GM12872 (cell line): ENCODE measurements at regions not wholly inside any gene's neighbourhood (a gene's known extent, or its start where the extent isn't known, plus 50 kb on each side); places are given as distances from the start of the nearest gene placed in this dataset.

Experiments
- TF ChIP-seq, protein P1 (sequence below): IDR thresholded peaks from 3 replicates; pipeline ENCODE4 v1.5.1; 2011; ENCODE audit warnings: low read depth, mild to moderate bottlenecking, low read length, moderate library complexity; ENCODE audit not compliant: insufficient read depth

DNA sequence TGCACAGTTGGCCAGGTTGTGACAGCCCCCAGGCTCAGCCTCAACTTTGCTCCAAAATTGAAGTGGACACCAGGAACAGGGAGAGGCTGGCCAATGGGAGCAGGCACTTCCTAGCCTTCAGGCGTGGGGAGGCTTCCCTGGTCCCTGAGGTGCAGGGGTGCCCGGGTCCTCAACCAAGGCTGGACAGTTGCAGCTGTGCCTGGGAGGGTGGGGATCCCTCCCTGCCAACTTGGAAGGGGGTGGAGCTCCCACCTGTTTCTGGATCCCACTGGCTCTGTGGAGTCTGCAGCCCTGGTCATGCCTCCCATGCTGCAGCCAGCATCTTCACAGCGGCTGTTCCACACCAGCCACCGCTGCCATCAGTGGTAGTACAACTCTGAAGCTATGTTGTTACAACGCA, 502.8 kb upstream of the SLITRK5 start:
- TF ChIP-seq, protein P1, sequence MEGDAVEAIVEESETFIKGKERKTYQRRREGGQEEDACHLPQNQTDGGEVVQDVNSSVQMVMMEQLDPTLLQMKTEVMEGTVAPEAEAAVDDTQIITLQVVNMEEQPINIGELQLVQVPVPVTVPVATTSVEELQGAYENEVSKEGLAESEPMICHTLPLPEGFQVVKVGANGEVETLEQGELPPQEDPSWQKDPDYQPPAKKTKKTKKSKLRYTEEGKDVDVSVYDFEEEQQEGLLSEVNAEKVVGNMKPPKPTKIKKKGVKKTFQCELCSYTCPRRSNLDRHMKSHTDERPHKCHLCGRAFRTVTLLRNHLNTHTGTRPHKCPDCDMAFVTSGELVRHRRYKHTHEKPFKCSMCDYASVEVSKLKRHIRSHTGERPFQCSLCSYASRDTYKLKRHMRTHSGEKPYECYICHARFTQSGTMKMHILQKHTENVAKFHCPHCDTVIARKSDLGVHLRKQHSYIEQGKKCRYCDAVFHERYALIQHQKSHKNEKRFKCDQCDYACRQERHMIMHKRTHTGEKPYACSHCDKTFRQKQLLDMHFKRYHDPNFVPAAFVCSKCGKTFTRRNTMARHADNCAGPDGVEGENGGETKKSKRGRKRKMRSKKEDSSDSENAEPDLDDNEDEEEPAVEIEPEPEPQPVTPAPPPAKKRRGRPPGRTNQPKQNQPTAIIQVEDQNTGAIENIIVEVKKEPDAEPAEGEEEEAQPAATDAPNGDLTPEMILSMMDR, result no peak

DNA sequence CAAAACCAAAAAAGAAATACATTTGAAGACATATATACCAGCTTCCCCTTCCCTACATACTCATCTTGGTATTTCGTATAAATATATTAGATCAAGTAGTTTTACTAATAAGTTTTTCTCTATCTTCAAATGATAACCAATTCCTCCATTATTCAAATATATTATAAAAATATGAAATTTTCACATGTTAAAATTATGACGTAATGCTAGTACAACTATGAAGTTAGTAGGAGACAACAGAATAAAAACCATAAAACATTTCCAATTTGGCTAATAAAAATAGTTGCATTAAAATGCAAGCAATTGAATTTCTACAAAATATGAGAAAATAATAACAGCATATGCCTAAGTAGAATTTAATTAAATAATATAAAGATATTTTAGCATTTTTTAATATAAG, 501.8 kb upstream of the SLITRK5 start:
- TF ChIP-seq, protein P1, result no peak

DNA sequence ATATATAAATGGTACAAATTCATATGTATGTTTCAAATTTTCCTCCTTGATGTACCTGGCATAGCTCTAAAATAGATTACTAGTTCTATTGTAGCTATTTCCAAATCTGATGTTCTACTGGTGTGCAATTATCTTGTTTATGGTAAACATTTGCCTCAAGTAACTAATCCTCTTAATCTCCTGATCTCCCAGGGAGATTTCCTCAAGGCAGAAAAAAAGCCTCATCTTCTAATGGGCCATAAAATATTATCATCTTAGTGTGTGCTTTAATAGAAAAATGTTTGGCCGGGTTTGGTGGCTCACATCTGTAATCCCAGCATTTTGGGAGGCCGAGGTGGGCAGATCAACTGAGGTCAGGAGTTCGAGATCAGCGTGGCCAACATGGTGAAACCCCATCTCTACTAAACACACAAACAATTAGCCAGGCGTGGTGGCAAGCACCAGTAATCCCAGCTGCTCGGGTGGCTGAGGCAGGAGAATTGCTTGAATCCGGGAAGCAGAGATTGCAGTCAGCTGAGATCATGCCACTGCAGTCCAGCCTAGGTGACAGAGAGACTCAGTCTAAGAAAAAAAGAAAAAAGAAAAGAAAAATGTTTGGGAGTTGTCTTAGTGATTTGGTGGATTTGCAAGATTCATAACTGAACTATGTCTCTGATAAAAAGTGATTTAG, 498.9 kb upstream of the SLITRK5 start:
- TF ChIP-seq, protein P1, result no peak

DNA sequence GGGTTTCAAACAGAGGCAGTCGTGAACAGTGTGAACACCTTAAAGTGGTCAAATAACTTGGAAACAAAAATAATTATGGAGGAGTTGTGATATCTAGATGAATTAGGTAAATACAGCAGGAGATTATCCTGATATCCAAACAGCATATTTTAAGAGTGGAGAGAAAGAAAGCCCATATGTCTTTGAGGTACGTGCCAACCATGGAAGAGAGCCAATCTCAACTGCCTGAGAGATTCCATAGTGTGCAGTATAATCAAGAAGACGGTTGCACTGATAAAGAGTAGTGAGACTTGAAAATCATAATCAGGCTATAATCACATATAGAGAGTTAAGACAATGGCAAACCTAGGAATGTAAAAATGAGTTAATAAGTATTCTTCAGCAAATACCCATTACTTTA, 472.8 kb upstream of the SLITRK5 start:
- TF ChIP-seq, protein P1, result no peak

DNA sequence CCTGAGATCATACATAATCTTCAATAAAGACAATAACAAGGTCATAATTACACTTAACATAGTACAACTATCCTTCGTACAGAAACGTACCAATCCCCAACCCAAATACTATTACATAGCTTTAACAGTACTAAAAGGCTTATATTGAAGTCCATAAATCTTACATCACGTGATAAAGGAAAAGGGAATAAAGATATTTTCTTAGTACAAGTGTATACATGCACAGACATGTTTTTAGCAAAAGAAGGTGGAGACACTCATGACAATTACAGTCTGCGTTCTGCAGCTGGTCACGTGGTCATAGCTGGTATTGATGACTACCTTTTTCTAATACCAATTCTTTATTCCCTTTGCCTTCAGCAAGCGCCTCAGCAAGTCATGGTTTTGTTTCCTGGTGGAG, 464.5 kb upstream of the SLITRK5 start:
- TF ChIP-seq, protein P1, result no peak

DNA sequence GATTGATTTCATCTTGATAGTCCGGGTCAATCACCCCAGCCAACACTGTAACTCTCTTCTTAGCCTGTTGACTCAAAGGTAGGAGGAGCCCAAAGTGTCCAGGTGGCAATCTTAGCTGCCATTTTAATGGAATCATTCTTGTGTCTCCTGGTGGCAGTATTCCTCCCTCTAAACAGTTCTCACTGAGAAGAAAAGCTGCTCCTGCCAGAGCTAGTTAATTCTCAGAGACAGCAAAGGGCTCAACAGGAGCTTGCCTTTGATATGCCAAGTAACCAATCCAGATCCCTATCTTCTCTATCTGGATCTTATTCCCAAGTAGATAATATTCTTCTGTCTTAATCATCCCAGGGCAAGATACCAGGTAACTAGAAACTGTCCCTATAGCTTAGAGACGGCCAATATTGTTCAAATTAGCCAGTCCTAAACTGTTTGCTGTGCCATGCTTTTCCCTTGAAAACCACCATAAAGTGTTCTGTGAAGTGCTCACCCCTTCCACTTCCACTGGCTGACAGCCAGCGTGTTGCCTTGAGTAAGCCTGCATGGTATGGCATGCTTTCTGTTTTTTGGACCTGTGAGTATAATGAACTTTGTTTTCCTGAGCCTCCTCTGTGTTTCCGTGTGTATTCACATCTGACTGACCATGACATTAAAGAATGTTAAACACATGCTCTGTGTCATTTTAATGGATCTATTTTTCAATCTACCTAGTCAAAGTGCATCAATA, 463.7 kb upstream of the SLITRK5 start:
- TF ChIP-seq, protein P1, result no peak

DNA sequence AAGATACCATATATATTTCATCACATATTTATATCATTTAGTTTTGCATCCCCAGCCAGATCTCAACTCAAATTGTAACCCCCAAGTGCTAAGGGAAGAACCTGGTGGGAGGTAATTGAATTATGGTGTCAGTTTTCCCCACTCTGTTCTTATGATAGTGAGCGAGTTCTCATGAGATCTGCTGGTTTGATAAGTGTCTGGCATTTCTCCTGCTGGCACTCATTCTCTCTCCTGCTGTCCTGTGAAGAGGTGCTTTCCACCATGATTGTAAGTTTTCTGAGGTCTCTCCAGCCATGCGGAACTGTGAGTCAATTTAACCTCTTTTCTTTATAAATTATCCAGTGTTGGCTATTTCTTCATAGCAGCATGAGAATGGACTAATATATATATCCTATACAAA, 462.5 kb upstream of the SLITRK5 start:
- TF ChIP-seq, protein P1, result no peak
